BE2C (cell line): ENCODE measurements at regions not wholly inside any gene's neighbourhood (a gene's known extent, or its start where the extent isn't known, plus 50 kb on each side); places are given as distances from the start of the nearest gene placed in this dataset.

ENCODE experiments used
- DNase-seq: peaks from one replicate; pipeline ENCODE4 v3.0.0-alpha.2; 2020
- H3K27me3 ChIP-seq: fragments of 250-450 bp; sonication (Bioruptor Pico); 2 replicates; pipeline ENCODE4 v1.5.1; 2020; ENCODE audit warnings: mild to moderate bottlenecking
- H3K36me3 ChIP-seq: fragments of 250-450 bp; sonication (Bioruptor Pico); 2 replicates; pipeline ENCODE4 v1.5.1; 2020; ENCODE audit warnings: mild to moderate bottlenecking
- H3K4me1 ChIP-seq: fragments of 250-450 bp; sonication (Bioruptor Pico); 2 replicates; pipeline ENCODE4 v1.5.1; 2020
- H3K4me3 ChIP-seq: 2 replicates; pipeline ENCODE4 v1.5.1; 2011; ENCODE audit warnings: low read depth, low read length
- H3K9me3 ChIP-seq: fragments of 250-450 bp; sonication (Bioruptor Pico); 2 replicates; pipeline ENCODE4 v1.5.1; 2020
- TF ChIP-seq, protein P1 (sequence below): IDR thresholded peaks from 2 replicates; pipeline ENCODE4 v1.5.1; 2012; ENCODE audit warnings: mild to moderate bottlenecking, low read depth, low read length

DNA sequence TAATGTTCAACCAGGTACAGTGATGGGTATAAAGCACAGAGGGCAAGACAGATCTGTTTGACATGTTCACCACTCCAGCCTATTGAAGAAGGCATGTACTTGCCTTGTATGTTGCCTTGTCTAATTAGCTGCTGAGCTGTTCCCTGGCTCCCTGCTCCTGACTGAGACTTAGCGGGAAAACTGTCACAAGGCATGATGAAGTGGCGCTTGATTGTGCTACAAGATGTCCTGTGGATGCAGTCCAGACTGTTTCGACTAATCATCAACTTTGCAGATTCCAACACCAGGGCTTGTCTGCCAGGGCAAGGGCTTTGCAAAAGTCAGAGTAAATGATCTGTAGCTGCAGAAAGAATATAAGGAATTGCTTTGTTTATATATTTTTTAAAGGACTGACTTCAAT lies 136.2 kb upstream of the NRBF2 start:
- peaks cover 12% of the 10 kb centered on the region for H3K27me3 ChIP-seq
- no peak for DNase-seq
- no peaks in the 10 kb centered on the region for H3K4me1 ChIP-seq
- H3K4me3 ChIP-seq = no peak overlapping the region
- no peaks in the 10 kb centered on the region for H3K9me3 ChIP-seq
- TF ChIP-seq, protein P1, sequence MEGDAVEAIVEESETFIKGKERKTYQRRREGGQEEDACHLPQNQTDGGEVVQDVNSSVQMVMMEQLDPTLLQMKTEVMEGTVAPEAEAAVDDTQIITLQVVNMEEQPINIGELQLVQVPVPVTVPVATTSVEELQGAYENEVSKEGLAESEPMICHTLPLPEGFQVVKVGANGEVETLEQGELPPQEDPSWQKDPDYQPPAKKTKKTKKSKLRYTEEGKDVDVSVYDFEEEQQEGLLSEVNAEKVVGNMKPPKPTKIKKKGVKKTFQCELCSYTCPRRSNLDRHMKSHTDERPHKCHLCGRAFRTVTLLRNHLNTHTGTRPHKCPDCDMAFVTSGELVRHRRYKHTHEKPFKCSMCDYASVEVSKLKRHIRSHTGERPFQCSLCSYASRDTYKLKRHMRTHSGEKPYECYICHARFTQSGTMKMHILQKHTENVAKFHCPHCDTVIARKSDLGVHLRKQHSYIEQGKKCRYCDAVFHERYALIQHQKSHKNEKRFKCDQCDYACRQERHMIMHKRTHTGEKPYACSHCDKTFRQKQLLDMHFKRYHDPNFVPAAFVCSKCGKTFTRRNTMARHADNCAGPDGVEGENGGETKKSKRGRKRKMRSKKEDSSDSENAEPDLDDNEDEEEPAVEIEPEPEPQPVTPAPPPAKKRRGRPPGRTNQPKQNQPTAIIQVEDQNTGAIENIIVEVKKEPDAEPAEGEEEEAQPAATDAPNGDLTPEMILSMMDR = no peak
- H3K36me3 ChIP-seq = no peaks in the 10 kb centered on the region

DNA sequence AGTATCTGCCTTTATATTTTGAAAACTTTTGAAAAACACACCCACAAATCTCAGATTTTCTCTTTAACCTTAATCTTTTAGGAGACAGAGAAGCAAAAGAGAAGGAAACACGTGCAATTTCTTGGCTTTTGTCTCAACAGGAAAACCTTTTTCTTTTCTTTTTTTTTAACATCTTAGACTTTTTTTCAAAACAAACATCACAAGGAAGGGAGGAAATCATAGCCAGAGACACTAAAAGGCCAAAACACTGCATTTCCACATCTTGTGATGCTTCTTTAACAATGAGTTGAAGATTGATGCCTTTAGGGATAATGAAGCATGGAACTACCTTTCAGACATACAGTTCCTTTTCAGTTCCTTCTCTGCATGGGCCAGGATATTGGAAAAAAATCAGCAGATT lies 136.6 kb upstream of the NRBF2 start:
- Histone ChIP-seq H3K27me3 (peaks cover 12% of the 10 kb centered on the region), H3K4me1 (no peaks in the 10 kb centered on the region), H3K9me3 (no peaks in the 10 kb centered on the region), H3K4me3 (no peak overlapping the region), H3K36me3 (no peaks in the 10 kb centered on the region)
- no peak for DNase-seq
- TF ChIP-seq, protein P1 = no peak

DNA sequence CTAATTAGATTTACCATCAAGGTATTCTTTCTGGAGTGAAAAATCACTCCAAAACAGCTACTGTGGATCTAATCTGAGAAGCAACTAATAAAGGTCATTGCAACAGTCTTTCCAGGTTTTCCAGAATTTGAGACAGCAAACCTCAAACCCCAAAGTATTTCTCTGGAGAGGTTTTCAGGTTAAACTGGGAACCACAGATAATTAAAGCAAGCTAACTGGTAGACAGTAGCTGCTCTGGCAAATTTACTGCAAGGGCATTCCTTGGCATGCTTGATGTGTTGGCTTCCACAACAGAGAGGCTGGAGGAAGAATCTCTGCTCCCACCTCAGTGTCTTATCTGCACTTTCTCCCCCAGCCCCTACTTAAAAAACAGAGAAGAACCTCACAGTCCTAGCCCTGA lies 140.0 kb upstream of the NRBF2 start:
- Histone ChIP-seq H3K36me3 (no peaks in the 10 kb centered on the region), H3K9me3 (no peaks in the 10 kb centered on the region), H3K4me3 (no peak overlapping the region), H3K27me3 (peaks cover 5% of the 10 kb centered on the region; the same call in 1 of the 2 replicates), H3K4me1 (no peaks in the 10 kb centered on the region)
- TF ChIP-seq, protein P1 = no peak
- no peak for DNase-seq

DNA sequence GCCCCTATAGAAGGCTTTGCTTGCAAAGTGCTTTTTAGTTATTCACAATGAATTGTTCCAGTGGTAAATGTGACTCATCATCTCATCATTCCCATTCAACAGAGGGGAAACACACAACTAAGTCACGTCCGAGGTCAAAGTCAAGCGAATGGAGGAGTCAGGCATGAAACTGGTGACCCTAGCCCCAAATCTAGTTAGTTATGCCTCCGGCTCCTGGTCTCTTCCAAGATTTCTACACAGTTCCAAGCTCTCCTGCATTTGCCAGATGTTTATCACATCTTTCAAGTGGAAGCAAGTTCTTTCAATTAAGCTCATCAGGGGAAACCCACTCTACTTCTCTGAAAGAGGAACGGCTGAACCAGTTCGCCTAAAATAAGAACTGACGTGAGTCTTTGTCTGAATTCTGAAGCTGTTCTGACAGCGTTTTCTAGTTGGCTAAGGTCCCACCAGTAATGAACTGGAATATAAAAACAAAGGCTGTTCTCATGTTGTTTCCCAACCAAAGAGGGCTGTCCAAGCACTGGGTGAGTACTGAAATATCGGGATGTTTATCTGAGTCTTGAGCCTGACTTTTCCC lies 140.9 kb upstream of the NRBF2 start:
- TF ChIP-seq, protein P1 = no peak
- Histone ChIP-seq H3K36me3 (no peaks in the 10 kb centered on the region), H3K27me3 (peaks cover 5% of the 10 kb centered on the region; the same call in 1 of the 2 replicates), H3K4me3 (no peak overlapping the region), H3K9me3 (no peaks in the 10 kb centered on the region), H3K4me1 (no peaks in the 10 kb centered on the region)
- DNase-seq = no peak

DNA sequence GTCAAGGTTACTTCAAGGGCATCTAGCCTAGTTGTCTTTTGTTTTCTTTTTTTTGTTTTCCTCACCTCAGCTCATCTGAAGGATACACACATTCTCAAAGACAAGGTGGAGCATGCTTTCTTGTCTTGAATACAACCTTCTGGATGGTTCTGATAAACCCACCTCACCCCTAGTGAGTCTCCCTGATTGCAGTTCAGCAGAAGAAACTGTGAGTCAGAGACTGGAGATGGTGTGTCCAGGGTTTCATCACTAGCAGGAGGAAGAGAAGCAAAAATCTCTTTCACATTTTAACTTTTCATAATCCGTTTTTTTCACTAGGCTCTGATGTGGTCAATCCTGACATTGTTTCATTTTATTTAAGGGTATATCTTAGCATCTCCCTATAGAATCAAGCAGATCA lies 143.0 kb upstream of the NRBF2 start:
- Histone ChIP-seq H3K4me1 (no peaks in the 10 kb centered on the region), H3K27me3 (peaks cover 5% of the 10 kb centered on the region; the same call in 1 of the 2 replicates), H3K9me3 (no peaks in the 10 kb centered on the region), H3K36me3 (no peaks in the 10 kb centered on the region), H3K4me3 (no peak overlapping the region)
- no peak for DNase-seq
- TF ChIP-seq, protein P1 = no peak

DNA sequence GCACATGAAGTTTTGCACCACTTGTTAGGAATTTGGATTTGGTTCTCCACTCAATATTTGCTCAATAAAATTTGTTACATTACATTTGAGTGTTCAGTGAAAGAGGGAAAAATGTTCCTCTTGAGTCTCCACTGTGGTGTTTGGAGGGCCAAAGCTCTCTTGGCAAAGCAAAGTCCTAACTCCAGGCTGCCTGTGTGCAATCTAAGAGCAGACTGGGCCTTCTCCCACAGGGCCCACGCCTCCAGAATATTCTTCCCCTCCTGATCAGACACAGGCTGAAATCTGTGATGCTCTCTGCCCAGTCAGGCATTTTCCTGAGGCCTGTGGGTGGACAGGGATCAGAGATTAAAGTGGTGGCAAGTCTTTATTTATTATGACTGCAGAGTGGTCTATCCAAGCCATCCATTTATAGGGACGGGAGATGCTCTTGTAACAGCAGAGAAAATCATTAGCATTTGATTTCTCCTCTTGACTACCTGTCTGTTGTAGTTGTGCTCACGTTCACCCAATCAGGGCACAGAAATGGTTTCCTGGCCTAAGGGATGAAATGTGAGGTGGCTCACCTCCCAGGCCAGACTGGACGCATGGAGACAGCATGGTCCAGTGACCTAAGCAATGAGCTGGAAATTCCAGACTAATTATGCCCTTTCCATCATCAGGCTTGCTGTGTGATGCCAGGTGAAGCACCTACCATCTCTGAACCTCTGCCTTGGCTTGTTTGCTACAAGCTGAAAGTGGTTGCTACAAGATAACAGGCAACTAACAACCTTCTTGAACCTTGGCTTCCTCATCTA lies 147.1 kb upstream of the NRBF2 start:
- Histone ChIP-seq H3K27me3 (no peaks in the 10 kb centered on the region; the same call in 1 of the 2 replicates), H3K4me1 (no peaks in the 10 kb centered on the region), H3K36me3 (no peaks in the 10 kb centered on the region), H3K9me3 (no peaks in the 10 kb centered on the region), H3K4me3 (no peak overlapping the region)
- TF ChIP-seq, protein P1 = no peak
- no peak for DNase-seq
